Endodermal cell (in vitro differentiated cells): ENCODE measurements at regions not wholly inside any gene's neighbourhood (a gene's known extent, or its start where the extent isn't known, plus 50 kb on each side); places are given as distances from the start of the nearest gene placed in this dataset.

Experiments
- DNase-seq: peaks from one replicate; pipeline ENCODE4 v3.0.0-alpha.2; 2017
- H3K27ac ChIP-seq: 2 replicates; pipeline ENCODE4 v1.5.1; 2013; ENCODE audit warnings: mild to moderate bottlenecking, low read depth, low read length, moderate library complexity
- H3K27me3 ChIP-seq: 2 replicates; pipeline ENCODE4 v1.6.1; 2013; ENCODE audit warnings: mild to moderate bottlenecking, low read length, moderate library complexity; ENCODE audit not compliant: insufficient read depth, control insufficient read depth, poor library complexity, severe bottlenecking
- H3K36me3 ChIP-seq: 2 replicates; pipeline ENCODE4 v1.7.0; 2013; ENCODE audit warnings: mild to moderate bottlenecking, low read length, moderate library complexity; ENCODE audit not compliant: control insufficient read depth, insufficient read depth
- H3K4me1 ChIP-seq: one replicate; pipeline ENCODE4 v1.7.0; 2013; ENCODE audit warnings: low read length; ENCODE audit not compliant: control insufficient read depth, insufficient read depth
- H3K4me3 ChIP-seq: 2 replicates; pipeline ENCODE4 v1.5.1; 2013; ENCODE audit warnings: mild to moderate bottlenecking, low read length, moderate library complexity
- H3K9ac ChIP-seq: 2 replicates; pipeline ENCODE4 v1.6.1; 2013; ENCODE audit warnings: mild to moderate bottlenecking, low read length, moderate library complexity; ENCODE audit not compliant: poor library complexity, severe bottlenecking; ENCODE audit errors: extremely low read depth
- H3K9me3 ChIP-seq: 2 replicates; pipeline ENCODE4 v1.6.1; 2013; ENCODE audit warnings: mild to moderate bottlenecking, low read length, moderate library complexity; ENCODE audit not compliant: control insufficient read depth
- H3K27ac Mint-ChIP-seq: 2 replicates; pipeline ENCODE4 v1.8.0; 2020; ENCODE audit warnings: mixed read lengths
- H3K27me3 Mint-ChIP-seq: 2 replicates; pipeline ENCODE4 v1.8.0; 2021; ENCODE audit warnings: mild to moderate bottlenecking, mixed read lengths; ENCODE audit not compliant: insufficient read depth
- H3K36me3 Mint-ChIP-seq: 2 replicates; pipeline ENCODE4 v1.8.0; 2020; ENCODE audit warnings: low read depth, mixed read lengths
- H3K4me1 Mint-ChIP-seq: 2 replicates; pipeline ENCODE4 v1.8.0; 2020; ENCODE audit warnings: mixed read lengths
- H3K4me3 Mint-ChIP-seq: 2 replicates; pipeline ENCODE4 v1.8.0; 2020; ENCODE audit warnings: mild to moderate bottlenecking, moderate library complexity, mixed read lengths
- H3K9me3 Mint-ChIP-seq: 2 replicates; pipeline ENCODE4 v1.8.0; 2020; ENCODE audit warnings: mild to moderate bottlenecking, mixed read lengths
- WGBS, 2 experiments: methylation state at CpG; one replicate each; pipeline versions ENCODE4 v1.1.5 to v1.1.7; 2013; ENCODE audit warnings: missing lambda C conversion rate in 2 of 2, mixed read lengths in 1 of 2; ENCODE audit not compliant: insufficient coverage in 1 of 2, insufficient read length in 1 of 2; 5-methylcytosine and 5-hydroxymethylcytosine counted together
- TF ChIP-seq, protein P1 (sequence below): fragments of 200-600 bp; sonication (generic); conservative IDR thresholded peaks from 2 replicates; pipeline ENCODE4 v1.5.0; 2021; ENCODE audit warnings: antibody characterized with exemption, mild to moderate bottlenecking

DNA sequence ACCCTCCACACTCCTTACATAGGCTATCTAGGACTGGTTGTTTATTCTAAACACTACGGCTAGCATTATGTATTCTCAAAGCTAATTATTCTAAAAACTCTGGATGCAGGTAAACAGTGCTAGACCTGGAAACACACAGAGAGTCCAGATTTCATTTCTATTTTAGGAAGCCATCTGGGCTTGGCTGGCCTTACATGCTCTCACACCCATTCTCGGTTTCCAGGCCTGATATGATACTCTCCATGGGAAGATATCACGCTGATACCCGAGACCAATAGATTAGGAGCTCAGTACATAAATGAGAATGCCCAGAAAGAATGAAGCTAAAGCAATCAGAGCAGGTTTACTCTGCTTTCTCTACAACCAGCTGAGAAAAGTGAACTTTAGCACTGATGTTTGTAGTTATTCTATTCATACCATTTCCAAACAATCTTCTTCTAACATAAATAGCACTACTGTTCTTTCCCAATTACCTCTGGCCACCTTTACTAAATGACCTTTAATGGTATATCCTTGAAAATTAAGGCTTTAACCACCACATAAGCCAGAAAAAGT is 973.3 kb downstream of the PCDH18 start:
- 91 to 100% methylated on average over 3 to 4 of the region's 4 CpGs for WGBS, 2 experiments
- H3K36me3 Mint-ChIP-seq = no peaks in the 10 kb centered on the region
- no peaks in the 10 kb centered on the region for H3K9me3 ChIP-seq
- TF ChIP-seq, protein P1, sequence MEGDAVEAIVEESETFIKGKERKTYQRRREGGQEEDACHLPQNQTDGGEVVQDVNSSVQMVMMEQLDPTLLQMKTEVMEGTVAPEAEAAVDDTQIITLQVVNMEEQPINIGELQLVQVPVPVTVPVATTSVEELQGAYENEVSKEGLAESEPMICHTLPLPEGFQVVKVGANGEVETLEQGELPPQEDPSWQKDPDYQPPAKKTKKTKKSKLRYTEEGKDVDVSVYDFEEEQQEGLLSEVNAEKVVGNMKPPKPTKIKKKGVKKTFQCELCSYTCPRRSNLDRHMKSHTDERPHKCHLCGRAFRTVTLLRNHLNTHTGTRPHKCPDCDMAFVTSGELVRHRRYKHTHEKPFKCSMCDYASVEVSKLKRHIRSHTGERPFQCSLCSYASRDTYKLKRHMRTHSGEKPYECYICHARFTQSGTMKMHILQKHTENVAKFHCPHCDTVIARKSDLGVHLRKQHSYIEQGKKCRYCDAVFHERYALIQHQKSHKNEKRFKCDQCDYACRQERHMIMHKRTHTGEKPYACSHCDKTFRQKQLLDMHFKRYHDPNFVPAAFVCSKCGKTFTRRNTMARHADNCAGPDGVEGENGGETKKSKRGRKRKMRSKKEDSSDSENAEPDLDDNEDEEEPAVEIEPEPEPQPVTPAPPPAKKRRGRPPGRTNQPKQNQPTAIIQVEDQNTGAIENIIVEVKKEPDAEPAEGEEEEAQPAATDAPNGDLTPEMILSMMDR = no peak
- H3K4me1 ChIP-seq = peaks cover 7% of the 10 kb centered on the region
- no peak for DNase-seq
- H3K27me3 Mint-ChIP-seq = no peaks in the 10 kb centered on the region
- H3K4me3 Mint-ChIP-seq = no peak overlapping the region
- H3K27ac ChIP-seq = no peak overlapping the region
- H3K27me3 ChIP-seq = no peaks in the 10 kb centered on the region
- H3K4me1 Mint-ChIP-seq = peaks cover 14% of the 10 kb centered on the region
- no peak overlapping the region for H3K9ac ChIP-seq
- H3K36me3 ChIP-seq = no peaks in the 10 kb centered on the region
- no peak overlapping the region for H3K4me3 ChIP-seq
- no peak overlapping the region for H3K27ac Mint-ChIP-seq
- H3K9me3 Mint-ChIP-seq = no peaks in the 10 kb centered on the region

DNA sequence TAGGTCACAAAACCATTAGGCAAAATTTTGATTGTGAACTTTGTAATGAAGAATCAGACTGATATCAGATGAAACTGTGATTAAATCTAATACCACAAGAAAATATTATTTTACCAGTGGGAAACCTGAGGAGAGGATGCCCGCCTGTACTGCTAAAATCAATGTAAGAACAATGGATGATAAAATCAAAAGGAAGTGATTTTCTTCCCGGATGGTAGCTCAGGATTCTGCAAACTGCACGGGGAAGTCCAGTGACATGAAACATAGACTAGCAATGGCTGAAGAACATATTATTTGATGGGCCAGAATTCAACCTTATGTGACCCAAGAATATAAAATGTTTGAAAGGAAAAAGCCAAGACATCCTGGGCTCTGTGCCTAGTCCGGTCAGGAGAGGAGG is 974.9 kb downstream of the PCDH18 start:
- Histone ChIP-seq H3K9me3 (no peaks in the 10 kb centered on the region), H3K9ac (no peak overlapping the region), H3K27me3 (no peaks in the 10 kb centered on the region), H3K27ac (no peak overlapping the region), H3K4me3 (no peak overlapping the region), H3K36me3 (no peaks in the 10 kb centered on the region), H3K4me1 (peaks cover 7% of the 10 kb centered on the region)
- TF ChIP-seq, protein P1 = no peak
- no peaks in the 10 kb centered on the region for H3K27me3 Mint-ChIP-seq
- H3K4me3 Mint-ChIP-seq = no peak overlapping the region
- H3K36me3 Mint-ChIP-seq = no peaks in the 10 kb centered on the region
- 94 to 100% methylated on average over 3 to 4 of the region's 4 CpGs for WGBS, 2 experiments
- no peak overlapping the region for H3K27ac Mint-ChIP-seq
- H3K9me3 Mint-ChIP-seq = no peaks in the 10 kb centered on the region
- DNase-seq = no peak
- peaks cover 14% of the 10 kb centered on the region for H3K4me1 Mint-ChIP-seq

DNA sequence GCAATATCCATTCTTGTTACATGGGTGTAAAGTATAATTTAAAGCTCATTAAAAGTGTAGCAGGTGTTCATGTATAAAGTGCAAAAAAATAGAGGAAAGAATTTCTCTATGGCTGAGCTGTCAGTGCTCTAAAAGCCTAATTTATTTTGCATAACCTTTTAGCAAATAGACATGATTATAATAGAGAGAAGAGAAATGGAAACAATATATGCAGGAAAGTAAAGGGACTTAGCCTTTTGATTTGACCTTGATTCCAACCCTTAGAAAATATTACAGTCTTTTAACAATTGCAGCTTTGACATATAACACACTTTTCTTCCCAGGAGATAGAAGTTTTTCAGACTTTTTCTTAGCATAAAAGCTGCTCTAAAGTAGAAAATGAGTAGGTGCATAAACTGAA is 978.3 kb downstream of the PCDH18 start:
- peaks cover 1% of the 10 kb centered on the region for H3K4me1 ChIP-seq
- no peaks in the 10 kb centered on the region for H3K36me3 ChIP-seq
- no peak overlapping the region for H3K4me3 Mint-ChIP-seq
- no peak overlapping the region for H3K9ac ChIP-seq
- H3K36me3 Mint-ChIP-seq = no peaks in the 10 kb centered on the region
- no peak overlapping the region for H3K4me3 ChIP-seq
- H3K4me1 Mint-ChIP-seq = peaks cover 3% of the 10 kb centered on the region
- H3K27ac Mint-ChIP-seq = no peak overlapping the region
- no peak overlapping the region for H3K27ac ChIP-seq
- H3K27me3 ChIP-seq = no peaks in the 10 kb centered on the region
- no peak for DNase-seq
- H3K9me3 Mint-ChIP-seq = no peaks in the 10 kb centered on the region
- no peaks in the 10 kb centered on the region for H3K27me3 Mint-ChIP-seq
- TF ChIP-seq, protein P1 = no peak
- H3K9me3 ChIP-seq = no peaks in the 10 kb centered on the region
